ENCODE measurements at regions not wholly inside any gene's neighbourhood (a gene's known extent, or its start where the extent isn't known, plus 50 kb on each side); places are given as distances from the start of the nearest gene placed in this dataset.

GRCh38 chr4:74603186-74603585 is 158.2 kb downstream of the AREG start:
- Histone ChIP-seq H3K4me1 (ENCODE audit: control insufficient read depth, insufficient read depth, low read length) (no peaks in the 10 kb centered on the region), H3K27ac (ENCODE audit: low read depth, low read length) (no peak overlapping the region), H3K27me3 (ENCODE audit: control insufficient read depth, insufficient read depth, low read length) (no peaks in the 10 kb centered on the region), H3K9me3 (ENCODE audit: control insufficient read depth, insufficient read depth, low read length) (no peaks in the 10 kb centered on the region), H3K4me3 (ENCODE audit: low read depth, low read length) (no peak overlapping the region), H3K36me3 (ENCODE audit: control insufficient read depth, insufficient read depth, low read length) (no peaks in the 10 kb centered on the region)
- DNase-seq (ENCODE audit: low read depth in 4 of 6, low spot score in 6 of 6): no peak
- no CpG with 5 or more reads among the region's 3 CpGs for WGBS (ENCODE audit: insufficient coverage)

- H3K4me1 ChIP-seq (ENCODE audit: control insufficient read depth, insufficient read depth, low read length): no peaks in the 10 kb centered on the region
- H3K4me3 ChIP-seq (ENCODE audit: low read depth, low read length): no peak overlapping the region
- H3K27ac ChIP-seq (ENCODE audit: low read depth, low read length): no peak overlapping the region
- 75% methylated on average over 1 of the region's 2 CpGs for WGBS (ENCODE audit: insufficient coverage)
- H3K9me3 ChIP-seq (ENCODE audit: control insufficient read depth, insufficient read depth, low read length): no peaks in the 10 kb centered on the region
- no peak for DNase-seq (ENCODE audit: low read depth in 4 of 6, low spot score in 6 of 6)
- H3K36me3 ChIP-seq (ENCODE audit: control insufficient read depth, insufficient read depth, low read length): no peaks in the 10 kb centered on the region
- no peaks in the 10 kb centered on the region for H3K27me3 ChIP-seq (ENCODE audit: control insufficient read depth, insufficient read depth, low read length)
Measured at GRCh38 chr4:74608151-74608949, 163.4 kb downstream of the AREG start.

GRCh38 chr4:74610491-74610890 is 165.6 kb downstream of the AREG start:
- Histone ChIP-seq H3K4me1 (ENCODE audit: control insufficient read depth, insufficient read depth, low read length) (no peaks in the 10 kb centered on the region), H3K4me3 (ENCODE audit: low read depth, low read length) (no peak overlapping the region), H3K9me3 (ENCODE audit: control insufficient read depth, insufficient read depth, low read length) (no peaks in the 10 kb centered on the region), H3K27ac (ENCODE audit: low read depth, low read length) (no peak overlapping the region), H3K27me3 (ENCODE audit: control insufficient read depth, insufficient read depth, low read length) (no peaks in the 10 kb centered on the region), H3K36me3 (ENCODE audit: control insufficient read depth, insufficient read depth, low read length) (no peaks in the 10 kb centered on the region)
- WGBS (ENCODE audit: insufficient coverage): 86% methylated on average over 1 of the region's 2 CpGs
- DNase-seq (ENCODE audit: low read depth in 4 of 6, low spot score in 6 of 6): no peak

DNA sequence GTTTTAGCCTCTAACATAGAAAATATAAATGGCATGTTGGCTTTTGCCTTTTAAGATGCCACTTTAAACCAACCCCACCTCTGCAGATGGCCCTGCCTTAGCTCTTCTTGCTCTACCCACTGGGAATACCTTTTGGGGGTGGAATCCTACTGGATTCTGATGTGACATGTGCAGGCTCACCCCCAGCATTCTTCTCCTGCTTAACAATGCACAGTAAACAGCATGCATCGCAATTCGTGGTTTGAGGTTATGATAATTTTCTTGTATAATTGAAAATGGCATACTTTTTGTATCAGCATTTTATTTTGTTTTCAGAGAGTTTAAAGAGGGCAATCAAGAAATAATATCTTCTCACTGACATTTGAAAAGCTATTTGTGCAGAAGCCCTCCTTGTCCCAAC is 167.9 kb downstream of the AREG start:
- no peak for DNase-seq (ENCODE audit: low read depth in 4 of 6, low spot score in 6 of 6)
- no peaks in the 10 kb centered on the region for H3K4me1 ChIP-seq (ENCODE audit: control insufficient read depth, insufficient read depth, low read length)
- no peak overlapping the region for H3K27ac ChIP-seq (ENCODE audit: low read depth, low read length)
- no peaks in the 10 kb centered on the region for H3K36me3 ChIP-seq (ENCODE audit: control insufficient read depth, insufficient read depth, low read length)
- no peak overlapping the region for H3K4me3 ChIP-seq (ENCODE audit: low read depth, low read length)
- no peaks in the 10 kb centered on the region for H3K9me3 ChIP-seq (ENCODE audit: control insufficient read depth, insufficient read depth, low read length)
- no peaks in the 10 kb centered on the region for H3K27me3 ChIP-seq (ENCODE audit: control insufficient read depth, insufficient read depth, low read length)
- WGBS (ENCODE audit: insufficient coverage): no CpG with 5 or more reads among the region's 2 CpGs

- Histone ChIP-seq H3K27me3 (ENCODE audit: control insufficient read depth, insufficient read depth, low read length) (no peaks in the 10 kb centered on the region), H3K27ac (ENCODE audit: low read depth, low read length) (no peak overlapping the region), H3K4me3 (ENCODE audit: low read depth, low read length) (no peak overlapping the region), H3K4me1 (ENCODE audit: control insufficient read depth, insufficient read depth, low read length) (no peaks in the 10 kb centered on the region), H3K36me3 (ENCODE audit: control insufficient read depth, insufficient read depth, low read length) (no peaks in the 10 kb centered on the region), H3K9me3 (ENCODE audit: control insufficient read depth, insufficient read depth, low read length) (no peaks in the 10 kb centered on the region)
- 67% methylated on average over 2 of the region's 2 CpGs for WGBS (ENCODE audit: insufficient coverage)
- no peak for DNase-seq (ENCODE audit: low read depth in 4 of 6, low spot score in 6 of 6)
Measured at GRCh38 chr4:74613266-74613665, 168.3 kb downstream of the AREG start.

GRCh38 chr4:74615411-74615810 is 170.5 kb downstream of the AREG start:
- 50% methylated on average over 2 of the region's 2 CpGs for WGBS (ENCODE audit: insufficient coverage)
- DNase-seq (ENCODE audit: low read depth in 4 of 6, low spot score in 6 of 6): peak in 1 of 6 donors; percentile 44

GRCh38 chr4:74618166-74618565 is 173.2 kb downstream of the AREG start:
- H3K9me3 ChIP-seq (ENCODE audit: control insufficient read depth, insufficient read depth, low read length): no peaks in the 10 kb centered on the region
- H3K4me3 ChIP-seq (ENCODE audit: low read depth, low read length): no peak overlapping the region
- no peaks in the 10 kb centered on the region for H3K4me1 ChIP-seq (ENCODE audit: control insufficient read depth, insufficient read depth, low read length)
- DNase-seq (ENCODE audit: low read depth in 4 of 6, low spot score in 6 of 6): no peak
- H3K27me3 ChIP-seq (ENCODE audit: control insufficient read depth, insufficient read depth, low read length): no peaks in the 10 kb centered on the region
- no CpG with 5 or more reads among the region's 1 CpG for WGBS (ENCODE audit: insufficient coverage)
- H3K36me3 ChIP-seq (ENCODE audit: control insufficient read depth, insufficient read depth, low read length): no peaks in the 10 kb centered on the region
- H3K27ac ChIP-seq (ENCODE audit: low read depth, low read length): no peak overlapping the region

More at GRCh38 chr4:74615411-74615810, 170.5 kb downstream of the AREG start:
- no peaks in the 10 kb centered on the region for H3K9me3 ChIP-seq (ENCODE audit: control insufficient read depth, insufficient read depth, low read length)
- no peaks in the 10 kb centered on the region for H3K4me1 ChIP-seq (ENCODE audit: control insufficient read depth, insufficient read depth, low read length)
- H3K4me3 ChIP-seq (ENCODE audit: low read depth, low read length): no peak overlapping the region
- no peaks in the 10 kb centered on the region for H3K27me3 ChIP-seq (ENCODE audit: control insufficient read depth, insufficient read depth, low read length)
- no peak overlapping the region for H3K27ac ChIP-seq (ENCODE audit: low read depth, low read length)
- no peaks in the 10 kb centered on the region for H3K36me3 ChIP-seq (ENCODE audit: control insufficient read depth, insufficient read depth, low read length)

DNA sequence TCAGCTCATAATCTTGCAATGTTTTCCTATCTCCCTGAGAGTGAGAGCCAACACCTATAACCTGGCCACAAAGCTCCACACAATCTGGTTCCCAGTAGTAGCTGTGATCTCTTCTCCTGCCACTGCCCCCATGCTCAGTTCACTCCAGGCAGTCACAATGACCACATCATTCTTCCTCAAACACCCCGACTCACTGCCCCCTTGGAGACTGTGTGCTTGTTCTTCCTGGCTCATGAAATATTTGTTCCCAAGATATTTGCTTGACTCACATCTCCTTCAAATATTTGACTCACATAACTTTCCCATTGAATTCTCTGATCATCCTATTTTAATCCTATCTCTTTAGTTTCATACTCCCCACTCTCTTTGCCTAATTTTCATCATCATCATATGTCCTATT is 173.7 kb downstream of the AREG start:
- Histone ChIP-seq H3K27ac (ENCODE audit: low read depth, low read length) (no peak overlapping the region), H3K36me3 (ENCODE audit: control insufficient read depth, insufficient read depth, low read length) (no peaks in the 10 kb centered on the region), H3K4me1 (ENCODE audit: control insufficient read depth, insufficient read depth, low read length) (no peaks in the 10 kb centered on the region), H3K9me3 (ENCODE audit: control insufficient read depth, insufficient read depth, low read length) (no peaks in the 10 kb centered on the region), H3K27me3 (ENCODE audit: control insufficient read depth, insufficient read depth, low read length) (no peaks in the 10 kb centered on the region), H3K4me3 (ENCODE audit: low read depth, low read length) (no peak overlapping the region)
- 81% methylated on average over 1 of the region's 1 CpG for WGBS (ENCODE audit: insufficient coverage)
- no peak for DNase-seq (ENCODE audit: low read depth in 4 of 6, low spot score in 6 of 6)

- no peaks in the 10 kb centered on the region for H3K4me1 ChIP-seq (ENCODE audit: control insufficient read depth, insufficient read depth, low read length)
- H3K36me3 ChIP-seq (ENCODE audit: control insufficient read depth, insufficient read depth, low read length): no peaks in the 10 kb centered on the region
- H3K27me3 ChIP-seq (ENCODE audit: control insufficient read depth, insufficient read depth, low read length): no peaks in the 10 kb centered on the region
- no peak overlapping the region for H3K27ac ChIP-seq (ENCODE audit: low read depth, low read length)
- H3K4me3 ChIP-seq (ENCODE audit: low read depth, low read length): no peak overlapping the region
- peak in 1 of 6 donors; percentile 4 for DNase-seq (ENCODE audit: low read depth in 4 of 6, low spot score in 6 of 6)
- 0% methylated on average over 1 of the region's 2 CpGs for WGBS (ENCODE audit: insufficient coverage)
- no peaks in the 10 kb centered on the region for H3K9me3 ChIP-seq (ENCODE audit: control insufficient read depth, insufficient read depth, low read length)
Measured at GRCh38 chr4:74619931-74620702, 174.2 kb downstream of the BTC start.

DNA sequence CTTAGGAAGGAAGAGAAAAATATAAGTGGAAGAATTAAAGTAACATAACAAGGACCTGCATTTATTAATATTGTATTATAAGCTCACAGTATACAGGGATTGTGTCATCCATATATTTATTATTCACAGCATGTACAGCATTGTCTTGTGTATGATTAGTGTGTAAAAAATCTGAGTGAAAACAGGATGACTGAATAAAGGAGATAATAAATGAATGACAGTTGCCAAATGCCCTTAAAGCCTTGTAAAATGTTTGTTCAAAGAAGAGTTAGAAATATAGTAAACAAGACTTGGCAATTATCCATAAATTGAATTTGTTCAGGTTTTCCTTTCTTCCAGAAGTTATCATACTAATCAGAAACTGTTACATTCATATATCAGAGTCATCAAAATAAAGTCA is 172.7 kb downstream of the BTC start:
- Histone ChIP-seq H3K27ac (ENCODE audit: low read depth, low read length) (no peak overlapping the region), H3K4me1 (ENCODE audit: control insufficient read depth, insufficient read depth, low read length) (no peaks in the 10 kb centered on the region), H3K27me3 (ENCODE audit: control insufficient read depth, insufficient read depth, low read length) (no peaks in the 10 kb centered on the region), H3K4me3 (ENCODE audit: low read depth, low read length) (no peak overlapping the region), H3K36me3 (ENCODE audit: control insufficient read depth, insufficient read depth, low read length) (no peaks in the 10 kb centered on the region), H3K9me3 (ENCODE audit: control insufficient read depth, insufficient read depth, low read length) (no peaks in the 10 kb centered on the region)
- no peak for DNase-seq (ENCODE audit: low read depth in 4 of 6, low spot score in 6 of 6)

Measured in spinal cord (tissue), 9 donors.